GM12872 (cell line): ENCODE measurements at regions not wholly inside any gene's neighbourhood (a gene's known extent, or its start where the extent isn't known, plus 50 kb on each side); places are given as distances from the start of the nearest gene placed in this dataset.

Source experiments
- TF ChIP-seq, protein P1 (sequence below): IDR thresholded peaks from 3 replicates; pipeline ENCODE4 v1.5.1; 2011; ENCODE audit warnings: low read depth, mild to moderate bottlenecking, low read length, moderate library complexity; ENCODE audit not compliant: insufficient read depth

DNA sequence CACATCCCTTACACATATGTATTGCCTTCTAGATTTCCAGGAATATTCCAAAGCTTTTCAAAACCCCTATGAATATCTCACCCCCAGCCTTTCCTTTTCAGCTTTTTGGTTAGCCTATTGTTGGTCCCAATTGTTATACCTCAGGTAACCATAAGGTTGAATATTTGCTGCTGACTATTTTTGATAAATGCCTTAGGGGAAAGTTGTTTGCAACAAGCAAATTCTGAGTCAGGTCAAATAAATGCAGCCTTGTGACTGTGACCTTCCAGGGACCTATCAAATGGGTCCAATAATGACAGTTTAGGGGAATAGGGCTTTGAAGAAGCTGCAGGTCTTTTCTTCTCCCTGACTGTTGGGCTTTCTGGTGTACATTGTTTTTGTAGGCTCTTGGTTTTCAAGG lies 699.7 kb downstream of the NTRK3 start:
- TF ChIP-seq, protein P1, sequence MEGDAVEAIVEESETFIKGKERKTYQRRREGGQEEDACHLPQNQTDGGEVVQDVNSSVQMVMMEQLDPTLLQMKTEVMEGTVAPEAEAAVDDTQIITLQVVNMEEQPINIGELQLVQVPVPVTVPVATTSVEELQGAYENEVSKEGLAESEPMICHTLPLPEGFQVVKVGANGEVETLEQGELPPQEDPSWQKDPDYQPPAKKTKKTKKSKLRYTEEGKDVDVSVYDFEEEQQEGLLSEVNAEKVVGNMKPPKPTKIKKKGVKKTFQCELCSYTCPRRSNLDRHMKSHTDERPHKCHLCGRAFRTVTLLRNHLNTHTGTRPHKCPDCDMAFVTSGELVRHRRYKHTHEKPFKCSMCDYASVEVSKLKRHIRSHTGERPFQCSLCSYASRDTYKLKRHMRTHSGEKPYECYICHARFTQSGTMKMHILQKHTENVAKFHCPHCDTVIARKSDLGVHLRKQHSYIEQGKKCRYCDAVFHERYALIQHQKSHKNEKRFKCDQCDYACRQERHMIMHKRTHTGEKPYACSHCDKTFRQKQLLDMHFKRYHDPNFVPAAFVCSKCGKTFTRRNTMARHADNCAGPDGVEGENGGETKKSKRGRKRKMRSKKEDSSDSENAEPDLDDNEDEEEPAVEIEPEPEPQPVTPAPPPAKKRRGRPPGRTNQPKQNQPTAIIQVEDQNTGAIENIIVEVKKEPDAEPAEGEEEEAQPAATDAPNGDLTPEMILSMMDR, result no peak

DNA sequence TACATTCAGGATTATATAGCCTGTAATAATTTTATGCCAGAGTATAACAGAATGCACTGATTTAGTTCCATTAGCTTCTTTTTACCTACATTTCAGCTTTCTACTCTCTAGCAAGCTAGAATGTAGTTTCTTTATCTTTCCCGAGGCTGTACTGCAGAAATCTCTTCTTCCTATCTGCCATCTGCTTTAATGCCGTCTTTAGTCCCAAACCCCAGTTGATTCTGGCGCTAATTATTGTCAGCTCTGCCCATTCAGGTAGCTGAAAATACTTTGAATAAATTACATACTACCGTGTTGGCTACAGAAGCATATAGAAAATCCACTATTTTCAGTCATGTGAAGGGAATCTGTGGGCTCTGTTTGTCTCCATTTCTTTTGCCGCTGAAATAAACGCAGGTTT lies 706.7 kb downstream of the NTRK3 start:
- TF ChIP-seq, protein P1, result no peak

DNA sequence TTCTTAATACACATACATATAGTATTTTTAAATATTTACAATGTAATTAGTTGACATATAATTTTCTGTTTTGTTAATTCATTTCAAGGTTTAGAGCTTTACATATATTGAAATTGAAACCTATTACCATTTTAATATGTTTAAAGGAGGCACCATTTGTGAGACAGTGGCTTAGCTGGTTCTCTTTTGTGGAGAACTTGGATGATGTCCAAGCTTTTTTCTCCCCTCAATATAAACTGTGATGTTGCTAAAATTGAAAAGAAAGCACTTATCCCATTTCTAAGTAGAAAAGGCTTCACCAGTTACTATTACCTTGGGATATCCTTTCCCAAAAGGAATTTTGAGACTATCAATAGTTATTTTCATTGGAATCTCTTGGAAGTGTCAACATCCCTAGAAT lies 707.2 kb downstream of the NTRK3 start:
- TF ChIP-seq, protein P1, result no peak

DNA sequence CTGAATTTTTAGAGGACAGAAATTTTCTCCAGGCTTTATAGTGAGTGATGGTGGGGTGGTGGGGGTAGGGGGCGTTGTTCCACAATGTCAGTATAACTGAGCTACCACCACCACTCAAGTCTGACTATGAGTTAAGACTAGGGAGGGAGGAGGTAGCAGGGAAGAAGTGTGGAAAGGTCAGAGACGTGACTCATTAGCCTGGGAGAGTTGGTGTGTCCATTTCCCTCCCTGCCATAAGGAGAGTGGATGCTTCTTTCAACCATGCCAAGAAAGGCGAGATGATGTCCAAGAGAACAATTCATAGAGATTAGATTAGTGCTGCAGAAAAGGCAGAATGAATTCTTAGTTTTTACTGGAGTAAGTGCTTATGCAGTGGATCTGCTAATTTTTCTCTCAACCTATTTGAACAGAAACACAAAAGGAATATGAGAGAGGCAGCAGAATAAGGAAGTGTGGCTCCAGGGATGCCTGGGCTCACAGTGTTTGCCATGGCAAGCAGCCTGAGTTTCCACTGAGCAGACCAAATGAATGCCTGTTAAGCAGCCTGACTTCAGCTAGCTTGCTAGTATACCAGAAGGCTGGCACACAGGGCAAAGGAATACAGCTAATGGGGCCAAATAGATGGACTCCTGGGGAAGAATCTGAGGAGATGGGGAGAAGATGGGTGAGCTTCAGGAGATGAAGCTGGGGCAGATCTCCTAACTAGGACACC lies 708.9 kb downstream of the NTRK3 start:
- TF ChIP-seq, protein P1, result no peak

DNA sequence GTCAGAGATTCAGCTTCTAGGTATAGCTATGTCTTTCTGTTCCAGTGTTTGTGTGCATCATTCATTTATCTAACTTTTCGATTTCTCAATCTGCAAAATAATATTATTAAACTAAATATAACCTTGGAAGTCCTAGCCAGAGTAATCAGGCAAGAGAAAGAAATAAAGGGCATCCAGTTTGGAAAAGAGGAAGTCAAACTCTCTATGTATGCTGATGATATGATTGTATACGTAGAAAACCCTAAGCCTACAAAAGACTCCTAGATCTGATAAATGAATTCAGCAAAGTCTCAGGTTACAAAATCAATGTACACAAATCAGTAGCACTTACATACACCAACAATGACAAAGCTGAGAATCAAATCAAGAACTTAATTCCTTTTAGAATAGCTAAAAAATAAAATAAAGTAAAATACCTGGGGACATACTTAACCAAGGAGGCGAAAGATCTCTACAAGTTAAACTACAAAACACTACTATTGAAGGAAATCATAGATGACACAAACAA lies 718.2 kb downstream of the NTRK3 start:
- TF ChIP-seq, protein P1, result no peak

DNA sequence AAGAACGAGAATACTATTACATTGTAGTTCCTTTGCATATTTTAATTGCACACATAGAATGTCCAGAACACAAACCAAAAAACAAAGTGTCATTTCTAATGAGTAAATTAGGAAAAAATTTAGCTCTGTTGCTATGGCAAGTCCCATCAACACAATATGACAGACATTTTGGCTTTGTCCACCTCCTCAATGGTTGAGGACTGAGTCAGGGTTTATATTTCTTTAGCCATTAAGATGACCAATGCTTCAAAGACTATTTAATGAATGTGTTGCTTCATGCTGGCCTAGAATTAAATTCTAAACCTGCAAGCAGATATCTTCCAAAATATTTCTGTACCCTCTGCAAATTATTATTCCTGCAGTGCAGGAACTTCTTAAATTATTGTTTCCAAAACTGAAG lies 719.2 kb downstream of the NTRK3 start:
- TF ChIP-seq, protein P1, result no peak

DNA sequence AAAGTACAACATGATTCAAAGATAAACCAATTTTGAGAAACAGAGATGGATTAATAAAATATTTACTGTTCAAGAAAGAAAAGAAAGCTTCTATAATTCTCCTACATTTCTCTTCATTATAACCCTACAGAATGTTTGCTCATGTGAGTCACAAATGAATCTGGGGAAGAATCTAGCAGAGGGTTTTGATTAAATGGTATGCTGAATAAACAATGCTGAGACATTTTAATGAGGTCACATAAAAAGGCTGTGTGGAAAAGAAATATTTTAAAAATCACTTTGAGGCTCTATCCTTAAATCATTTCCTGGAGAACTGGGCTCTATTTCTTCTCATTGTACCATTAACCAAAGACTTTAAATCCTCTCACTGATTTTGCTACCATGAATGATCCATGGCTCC lies 727.7 kb downstream of the NTRK3 start:
- TF ChIP-seq, protein P1, result no peak
